DND-41 (cell line): ENCODE measurements at regions not wholly inside any gene's neighbourhood (a gene's known extent, or its start where the extent isn't known, plus 50 kb on each side); places are given as distances from the start of the nearest gene placed in this dataset.

Experiments used
- ATAC-seq: fragments of 200-7000 bp; cut with Tn5 transposase; 3 replicates; pipeline ENCODE4 v1.9.1; 2021; ENCODE audit warnings: low read depth; ENCODE audit not compliant: insufficient read depth
- DNase-seq: peaks from one replicate; pipeline ENCODE4 v3.0.0-alpha.2; 2020
- H2AFZ ChIP-seq: 2 replicates; pipeline ENCODE4 v1.6.0; 2012; ENCODE audit warnings: low read depth, low read length
- H3K27ac ChIP-seq: 2 replicates; pipeline ENCODE4 v1.5.1; 2012; ENCODE audit warnings: low read length, inconsistent platforms
- H3K27me3 ChIP-seq: fragments of 200-600 bp; sonication (generic); 2 replicates; pipeline ENCODE4 v1.6.0; 2012; ENCODE audit warnings: low read length, mild to moderate bottlenecking, inconsistent platforms; ENCODE audit not compliant: insufficient read depth, poor library complexity
- H3K36me3 ChIP-seq: 2 replicates; pipeline ENCODE4 v1.5.1; 2012; ENCODE audit warnings: low read length, inconsistent platforms; ENCODE audit not compliant: insufficient read depth
- H3K4me1 ChIP-seq: 2 replicates; pipeline ENCODE4 v1.5.1; 2012; ENCODE audit warnings: mild to moderate bottlenecking, low read length; ENCODE audit not compliant: insufficient read depth
- H3K4me2 ChIP-seq: 2 replicates; pipeline ENCODE4 v1.6.0; 2012; ENCODE audit warnings: mild to moderate bottlenecking, moderate library complexity, low read length, inconsistent platforms; ENCODE audit not compliant: insufficient read depth
- H3K4me3 ChIP-seq, 2 experiments: fragments of 200-600 bp in 1 of 2; shearing (Covaris generic) in 1 of 2; 2 replicates each; pipeline ENCODE4 v1.5.1; 2012 to 2016; ENCODE audit warnings: inconsistent platforms in 2 of 2, low read length in 2 of 2, mild to moderate bottlenecking in 2 of 2, low read depth in 1 of 2, moderate library complexity in 1 of 2
- H3K79me2 ChIP-seq: 2 replicates; pipeline ENCODE4 v1.6.0; 2012; ENCODE audit warnings: low read length, inconsistent platforms; ENCODE audit not compliant: insufficient read depth
- H3K9ac ChIP-seq: 2 replicates; pipeline ENCODE4 v1.6.0; 2012; ENCODE audit warnings: low read depth, mild to moderate bottlenecking, inconsistent platforms, low read length, moderate library complexity
- H3K9me3 ChIP-seq: 2 replicates; pipeline ENCODE4 v1.5.1; 2012; ENCODE audit warnings: low read length, moderate library complexity, mild to moderate bottlenecking, inconsistent platforms; ENCODE audit not compliant: insufficient read depth, severe bottlenecking
- H4K20me1 ChIP-seq: 2 replicates; pipeline ENCODE4 v1.6.0; 2012; ENCODE audit warnings: low read length; ENCODE audit not compliant: insufficient read depth
- CTCF ChIP-seq: IDR thresholded peaks from 2 replicates; pipeline ENCODE4 v1.5.1; 2012; ENCODE audit warnings: borderline replicate concordance, low read length, moderate library complexity, mild to moderate bottlenecking; ENCODE audit not compliant: poor library complexity, severe bottlenecking; ENCODE audit errors: extremely low read depth
- EZH2 ChIP-seq: IDR thresholded peaks from 3 replicates; pipeline ENCODE4 v1.6.1; 2012; ENCODE audit warnings: borderline replicate concordance, low read depth, mild to moderate bottlenecking, moderate library complexity, low read length, inconsistent platforms; ENCODE audit not compliant: severe bottlenecking

GRCh38 chr10:10941127-10941730 lies 76.4 kb upstream of the CELF2 start:
- Histone ChIP-seq H3K9ac (no peak overlapping the region), H3K9me3 (no peaks in the 10 kb centered on the region), H3K4me1 (no peaks in the 10 kb centered on the region), H3K4me3 (no peak overlapping the region), H3K79me2 (no peaks in the 10 kb centered on the region), H2AFZ (no peak overlapping the region), H3K27me3 (no peaks in the 10 kb centered on the region), H3K27ac (no peak overlapping the region), H3K36me3 (no peaks in the 10 kb centered on the region), H3K4me2 (no peak overlapping the region), H4K20me1 (no peaks in the 10 kb centered on the region)
- DNase-seq (no peak), ATAC-seq (no peak)
- TF ChIP-seq CTCF (no peak), EZH2 (no peak)

- H3K9ac ChIP-seq, result no peak overlapping the region
- no peaks in the 10 kb centered on the region for H3K27me3 ChIP-seq
- H3K36me3 ChIP-seq, result no peaks in the 10 kb centered on the region
- no peaks in the 10 kb centered on the region for H3K9me3 ChIP-seq
- H3K4me3 ChIP-seq, result no peak overlapping the region
- no peak for TF ChIP-seq EZH2
- TF ChIP-seq CTCF, result no peak
- H3K4me1 ChIP-seq, result no peaks in the 10 kb centered on the region
- H3K4me2 ChIP-seq, result no peak overlapping the region
- ATAC-seq, result no peak
- H3K79me2 ChIP-seq, result no peaks in the 10 kb centered on the region
- H2AFZ ChIP-seq, result no peak overlapping the region
- H4K20me1 ChIP-seq, result no peaks in the 10 kb centered on the region
- H3K27ac ChIP-seq, result no peak overlapping the region
- no peak for DNase-seq
These were observed 75.2 kb upstream of the CELF2 start for GRCh38 chr10:10942441-10942840.

DNA sequence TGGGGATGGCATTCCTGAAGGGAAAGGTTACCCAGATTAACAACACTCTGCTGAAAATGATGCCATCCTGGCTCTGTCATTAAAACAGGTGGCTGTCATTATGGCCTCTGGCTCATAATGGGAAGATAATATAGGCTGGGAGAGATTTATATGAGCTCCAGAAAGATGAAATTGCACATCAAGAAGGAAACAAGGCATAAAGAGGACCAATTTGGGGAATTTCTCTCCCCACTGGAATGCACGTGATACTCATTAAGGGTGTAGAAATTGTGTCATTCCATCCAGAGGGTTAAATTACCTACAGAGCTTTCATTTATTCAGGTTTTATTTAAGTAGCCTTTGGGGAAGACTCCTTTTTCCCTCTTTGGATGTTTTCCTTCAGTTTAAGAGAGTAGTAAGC lies 71.6 kb upstream of the CELF2 start:
- H3K4me3 ChIP-seq, result no peak overlapping the region
- H4K20me1 ChIP-seq, result no peaks in the 10 kb centered on the region
- TF ChIP-seq CTCF (no peak), EZH2 (no peak)
- no peaks in the 10 kb centered on the region for H3K27me3 ChIP-seq
- DNase-seq, result no peak
- H3K4me1 ChIP-seq, result no peaks in the 10 kb centered on the region
- no peaks in the 10 kb centered on the region for H3K9me3 ChIP-seq
- no peak overlapping the region for H3K27ac ChIP-seq
- no peaks in the 10 kb centered on the region for H3K36me3 ChIP-seq
- no peak overlapping the region for H3K4me2 ChIP-seq
- no peaks in the 10 kb centered on the region for H3K79me2 ChIP-seq
- no peak for ATAC-seq
- H2AFZ ChIP-seq, result no peak overlapping the region
- H3K9ac ChIP-seq, result no peak overlapping the region

DNA sequence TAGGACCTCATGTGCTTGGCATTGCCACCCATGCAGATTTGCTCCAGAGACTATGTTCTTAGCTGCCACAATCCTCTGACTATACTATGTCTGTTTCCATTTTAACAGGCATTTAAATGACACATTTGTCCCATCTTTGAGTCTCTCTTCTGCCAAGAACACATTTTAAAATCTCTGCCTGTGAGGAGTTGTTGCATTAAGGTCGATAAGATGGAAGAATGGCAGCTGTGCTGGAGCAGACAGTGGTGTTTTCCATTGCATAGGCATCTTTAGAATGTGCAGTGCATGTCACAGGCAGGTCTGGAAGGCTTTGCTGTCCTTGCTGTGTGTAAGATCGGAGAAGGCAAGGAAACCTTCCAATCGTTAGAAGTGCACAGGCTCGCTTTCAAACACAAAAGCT lies 70.9 kb upstream of the CELF2 start:
- DNase-seq, result no peak
- TF ChIP-seq CTCF, result no peak
- no peak for TF ChIP-seq EZH2

More for the DNA sequence above, 70.9 kb upstream of the CELF2 start:
- H2AFZ ChIP-seq, result no peak overlapping the region
- no peaks in the 10 kb centered on the region for H3K27me3 ChIP-seq
- H4K20me1 ChIP-seq, result no peaks in the 10 kb centered on the region
- H3K4me2 ChIP-seq, result no peak overlapping the region
- no peaks in the 10 kb centered on the region for H3K36me3 ChIP-seq
- H3K79me2 ChIP-seq, result no peaks in the 10 kb centered on the region
- no peak for ATAC-seq
- no peak overlapping the region for H3K9ac ChIP-seq
- H3K27ac ChIP-seq, result no peak overlapping the region
- H3K4me3 ChIP-seq, result no peak overlapping the region
- no peaks in the 10 kb centered on the region for H3K9me3 ChIP-seq
- no peaks in the 10 kb centered on the region for H3K4me1 ChIP-seq
